Activated CD4-positive, alpha-beta T cell treated with anti-CD3 and anti-CD28 coated beads, Interleukin-2, amount 50 U/mL, for 16 hours (primary cell): ENCODE measurements at regions not wholly inside any gene's neighbourhood (a gene's known extent, or its start where the extent isn't known, plus 50 kb on each side); places are given as distances from the start of the nearest gene placed in this dataset.

Source experiments
- DNase-seq: peaks from one replicate; pipeline ENCODE4 v3.0.0-alpha.2; 2020

GRCh38 chr5:4243479-4244264 lies 648.0 kb downstream of the IRX1 start:
- DNase-seq = no peak

GRCh38 chr5:4244306-4244705 lies 648.7 kb downstream of the IRX1 start:
- no peak for DNase-seq

GRCh38 chr5:4245076-4245475 lies 649.4 kb downstream of the IRX1 start:
- DNase-seq = no peak

- DNase-seq = no peak
Measured at GRCh38 chr5:4245511-4245910, 649.9 kb downstream of the IRX1 start.

GRCh38 chr5:4246447-4246846 lies 650.8 kb downstream of the IRX1 start:
- DNase-seq = no peak

GRCh38 chr5:4250254-4250653 lies 654.6 kb downstream of the IRX1 start:
- DNase-seq = no peak

- DNase-seq = no peak
Measured at GRCh38 chr5:4252385-4252784, 656.8 kb downstream of the IRX1 start.

GRCh38 chr5:4254736-4255135 lies 659.1 kb downstream of the IRX1 start:
- DNase-seq = no peak

GRCh38 chr5:4255441-4255840 lies 659.8 kb downstream of the IRX1 start:
- DNase-seq = no peak

- no peak for DNase-seq
Measured at GRCh38 chr5:4258170-4258569, 662.5 kb downstream of the IRX1 start.

- no peak for DNase-seq
Measured at GRCh38 chr5:4271193-4271592, 675.6 kb downstream of the IRX1 start.

- no peak for DNase-seq
Measured at GRCh38 chr5:4275232-4275631, 679.6 kb downstream of the IRX1 start.

- no peak for DNase-seq
Measured at GRCh38 chr5:4294878-4295277, 699.2 kb downstream of the IRX1 start.

- no peak for DNase-seq
Measured at GRCh38 chr5:4295663-4296339, 700.2 kb downstream of the IRX1 start.

- DNase-seq = no peak
Measured at GRCh38 chr5:4306057-4306456, 710.4 kb downstream of the IRX1 start.

GRCh38 chr5:4309026-4309425 lies 713.4 kb downstream of the IRX1 start:
- no peak for DNase-seq

GRCh38 chr5:4313138-4313537 lies 717.5 kb downstream of the IRX1 start:
- DNase-seq = no peak

GRCh38 chr5:4319478-4320128 lies 724.0 kb downstream of the IRX1 start:
- no peak for DNase-seq

GRCh38 chr5:4330327-4330726 lies 734.7 kb downstream of the IRX1 start:
- DNase-seq = no peak

GRCh38 chr5:4335078-4335477 lies 739.4 kb downstream of the IRX1 start:
- no peak for DNase-seq

GRCh38 chr5:4337519-4337918 lies 741.9 kb downstream of the IRX1 start:
- DNase-seq = no peak

- no peak for DNase-seq
Measured at GRCh38 chr5:4339949-4340348, 744.3 kb downstream of the IRX1 start.

GRCh38 chr5:4345850-4346249 lies 750.2 kb downstream of the IRX1 start:
- no peak for DNase-seq

GRCh38 chr5:4348423-4348822 lies 752.8 kb downstream of the IRX1 start:
- DNase-seq = no peak
